ENCODE measurements at regions not wholly inside any gene's neighbourhood (a gene's known extent, or its start where the extent isn't known, plus 50 kb on each side); places are given as distances from the start of the nearest gene placed in this dataset.

DNA sequence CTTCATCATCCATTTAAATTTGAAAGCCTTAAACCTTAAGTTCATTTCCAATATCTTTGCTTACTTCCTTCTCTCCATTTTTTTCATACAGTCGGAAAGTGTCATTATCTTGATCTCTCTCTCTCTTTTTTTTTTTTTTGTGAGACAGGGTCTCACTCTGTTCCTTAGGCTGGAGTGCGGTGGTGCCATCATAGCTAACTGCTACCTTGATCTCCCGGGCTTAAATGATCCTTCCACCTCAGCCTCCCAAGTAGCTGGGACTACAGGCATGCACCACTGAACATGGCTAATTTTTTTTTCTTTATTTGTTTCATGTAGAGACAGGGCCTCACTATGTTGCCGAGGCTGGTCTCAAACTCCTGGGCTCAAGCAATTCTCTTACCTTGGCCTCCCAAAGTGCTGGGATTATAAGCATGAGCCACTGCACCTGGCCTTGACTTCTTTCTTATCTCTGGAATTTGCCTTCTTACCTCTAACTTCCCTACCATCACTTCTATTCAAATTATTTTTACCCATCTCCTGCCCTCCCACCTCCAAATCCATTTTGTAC is 222.2 kb downstream of the MYCN start:
- TF ChIP-seq, protein P1, sequence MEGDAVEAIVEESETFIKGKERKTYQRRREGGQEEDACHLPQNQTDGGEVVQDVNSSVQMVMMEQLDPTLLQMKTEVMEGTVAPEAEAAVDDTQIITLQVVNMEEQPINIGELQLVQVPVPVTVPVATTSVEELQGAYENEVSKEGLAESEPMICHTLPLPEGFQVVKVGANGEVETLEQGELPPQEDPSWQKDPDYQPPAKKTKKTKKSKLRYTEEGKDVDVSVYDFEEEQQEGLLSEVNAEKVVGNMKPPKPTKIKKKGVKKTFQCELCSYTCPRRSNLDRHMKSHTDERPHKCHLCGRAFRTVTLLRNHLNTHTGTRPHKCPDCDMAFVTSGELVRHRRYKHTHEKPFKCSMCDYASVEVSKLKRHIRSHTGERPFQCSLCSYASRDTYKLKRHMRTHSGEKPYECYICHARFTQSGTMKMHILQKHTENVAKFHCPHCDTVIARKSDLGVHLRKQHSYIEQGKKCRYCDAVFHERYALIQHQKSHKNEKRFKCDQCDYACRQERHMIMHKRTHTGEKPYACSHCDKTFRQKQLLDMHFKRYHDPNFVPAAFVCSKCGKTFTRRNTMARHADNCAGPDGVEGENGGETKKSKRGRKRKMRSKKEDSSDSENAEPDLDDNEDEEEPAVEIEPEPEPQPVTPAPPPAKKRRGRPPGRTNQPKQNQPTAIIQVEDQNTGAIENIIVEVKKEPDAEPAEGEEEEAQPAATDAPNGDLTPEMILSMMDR (IDR thresholded peaks at IDR 0.05; ENCODE audit: poor library complexity, severe bottlenecking), result no peak
- TF ChIP-seq EP300 (conservative IDR thresholded peaks at IDR 0.05; ENCODE audit: poor library complexity, severe bottlenecking), result no peak
- TF ChIP-seq POLR2AphosphoS5 (IDR thresholded peaks at IDR 0.05), result no peak
- TF ChIP-seq EZH2 (IDR thresholded peaks at IDR 0.05; ENCODE audit: borderline replicate concordance, insufficient read depth, low read length, poor library complexity, severe bottlenecking), result no peak
- TF ChIP-seq MXI1 (conservative IDR thresholded peaks at IDR 0.05; ENCODE audit: poor library complexity, severe bottlenecking), result no peak
